GM23338 (cell line): ENCODE measurements at regions not wholly inside any gene's neighbourhood (a gene's known extent, or its start where the extent isn't known, plus 50 kb on each side); places are given as distances from the start of the nearest gene placed in this dataset.

Experiments used
- EZH2 ChIP-seq: fragments of 200-600 bp; sonication (generic); IDR thresholded peaks from one replicate; pipeline ENCODE4 v1.8.0; 2017; ENCODE audit warnings: antibody characterized with exemption, mild to moderate bottlenecking, low read depth; ENCODE audit not compliant: unreplicated experiment
- TF ChIP-seq, protein P1 (sequence below), 2 experiments: fragments of 200-600 bp in 1 of 2; sonication (generic) in 1 of 2; conservative IDR thresholded peaks; 2 replicates each; pipeline versions ENCODE4 v1.5.1 to v1.6.1; 2016 to 2017; ENCODE audit warnings: antibody characterized with exemption in 2 of 2, low read depth in 2 of 2, mild to moderate bottlenecking in 2 of 2, moderate library complexity in 1 of 2

DNA sequence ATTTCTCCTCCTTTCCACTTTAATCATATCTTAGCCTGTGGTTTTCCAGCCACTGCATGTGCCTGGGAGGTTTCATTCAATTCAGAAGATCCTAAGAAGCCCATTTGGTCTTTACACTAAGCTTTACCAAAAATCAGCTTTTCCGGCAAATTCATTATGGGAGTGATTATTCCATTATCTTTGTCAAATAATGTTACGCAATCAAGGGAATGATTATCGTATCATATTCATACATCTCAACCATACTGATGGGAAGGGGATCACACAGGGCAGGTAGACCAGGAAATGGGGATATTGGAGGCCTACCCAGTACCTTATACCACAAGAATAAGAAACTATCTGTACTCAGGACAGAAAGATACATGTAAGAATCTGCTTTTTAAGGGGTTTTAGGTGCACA, 440.5 kb downstream of the GPATCH2 start:
- TF ChIP-seq, protein P1, sequence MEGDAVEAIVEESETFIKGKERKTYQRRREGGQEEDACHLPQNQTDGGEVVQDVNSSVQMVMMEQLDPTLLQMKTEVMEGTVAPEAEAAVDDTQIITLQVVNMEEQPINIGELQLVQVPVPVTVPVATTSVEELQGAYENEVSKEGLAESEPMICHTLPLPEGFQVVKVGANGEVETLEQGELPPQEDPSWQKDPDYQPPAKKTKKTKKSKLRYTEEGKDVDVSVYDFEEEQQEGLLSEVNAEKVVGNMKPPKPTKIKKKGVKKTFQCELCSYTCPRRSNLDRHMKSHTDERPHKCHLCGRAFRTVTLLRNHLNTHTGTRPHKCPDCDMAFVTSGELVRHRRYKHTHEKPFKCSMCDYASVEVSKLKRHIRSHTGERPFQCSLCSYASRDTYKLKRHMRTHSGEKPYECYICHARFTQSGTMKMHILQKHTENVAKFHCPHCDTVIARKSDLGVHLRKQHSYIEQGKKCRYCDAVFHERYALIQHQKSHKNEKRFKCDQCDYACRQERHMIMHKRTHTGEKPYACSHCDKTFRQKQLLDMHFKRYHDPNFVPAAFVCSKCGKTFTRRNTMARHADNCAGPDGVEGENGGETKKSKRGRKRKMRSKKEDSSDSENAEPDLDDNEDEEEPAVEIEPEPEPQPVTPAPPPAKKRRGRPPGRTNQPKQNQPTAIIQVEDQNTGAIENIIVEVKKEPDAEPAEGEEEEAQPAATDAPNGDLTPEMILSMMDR (conservative IDR thresholded peaks at IDR 0.05; ENCODE audit: low read depth in 2 of 2), result no peak
- TF ChIP-seq EZH2, result no peak
